ENCODE measurements at regions not wholly inside any gene's neighbourhood (a gene's known extent, or its start where the extent isn't known, plus 50 kb on each side); places are given as distances from the start of the nearest gene placed in this dataset.
"Not testable (repeated sequence)": the region's sequence is repeated elsewhere in the genome, so short reads cannot be mapped to it uniquely, and the experiment has no call there.

DNA sequence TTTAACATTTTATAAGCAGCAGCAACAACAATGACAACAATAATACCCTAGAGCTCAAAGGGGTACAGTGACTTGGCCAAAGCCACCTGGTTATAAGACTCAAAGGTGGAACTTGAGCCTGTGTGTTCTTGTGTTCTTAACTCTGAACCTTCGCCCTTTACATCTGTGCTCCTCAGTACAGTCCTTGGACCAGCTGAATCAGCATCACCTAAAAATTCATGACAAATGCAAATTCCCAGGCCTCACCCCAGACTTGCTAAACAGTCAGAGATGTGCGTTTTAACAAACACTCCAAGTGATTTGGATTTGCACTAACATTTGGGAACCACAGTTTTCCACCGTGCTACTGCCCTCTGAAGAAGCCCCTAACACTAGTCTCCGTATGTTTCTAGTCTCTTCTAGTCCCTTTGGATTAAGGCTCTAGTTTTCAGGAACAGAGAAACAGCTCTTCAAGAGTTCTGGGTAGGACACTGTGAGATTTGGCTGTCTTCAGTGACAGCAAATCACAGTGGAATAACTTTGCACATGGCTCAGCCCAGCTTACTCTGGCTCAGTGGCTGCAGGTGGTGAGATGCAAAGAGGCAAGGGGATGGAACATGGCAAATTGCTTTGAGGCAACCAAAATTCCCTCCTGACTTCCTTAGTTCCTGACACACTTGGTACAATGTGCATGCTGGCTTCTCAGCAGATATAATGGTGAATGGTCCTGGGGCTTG lies 151.0 kb upstream of the CDH11 start:
- no peak for DNase-seq (ENCODE audit: low spot score)

DNA sequence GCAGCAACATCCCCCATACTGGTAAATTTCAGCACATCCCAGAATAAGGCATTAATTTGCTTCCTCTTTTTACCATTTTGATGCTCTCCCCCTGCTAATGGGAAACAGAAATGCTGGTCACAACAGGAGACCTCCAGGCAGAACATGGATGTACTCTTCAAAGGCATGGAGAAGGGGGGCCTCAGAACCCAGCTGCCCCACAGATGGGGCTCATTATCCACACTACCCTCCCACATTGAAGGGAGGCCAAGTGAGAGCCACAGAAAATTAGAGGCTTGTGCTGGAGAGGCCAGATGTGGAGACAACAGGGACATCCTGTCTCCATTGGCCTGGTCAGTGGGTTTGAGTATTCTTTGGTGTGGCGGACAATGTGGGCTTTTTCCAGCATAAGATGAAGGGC lies 150.1 kb upstream of the CDH11 start:
- no peak for DNase-seq (ENCODE audit: low spot score)

DNA sequence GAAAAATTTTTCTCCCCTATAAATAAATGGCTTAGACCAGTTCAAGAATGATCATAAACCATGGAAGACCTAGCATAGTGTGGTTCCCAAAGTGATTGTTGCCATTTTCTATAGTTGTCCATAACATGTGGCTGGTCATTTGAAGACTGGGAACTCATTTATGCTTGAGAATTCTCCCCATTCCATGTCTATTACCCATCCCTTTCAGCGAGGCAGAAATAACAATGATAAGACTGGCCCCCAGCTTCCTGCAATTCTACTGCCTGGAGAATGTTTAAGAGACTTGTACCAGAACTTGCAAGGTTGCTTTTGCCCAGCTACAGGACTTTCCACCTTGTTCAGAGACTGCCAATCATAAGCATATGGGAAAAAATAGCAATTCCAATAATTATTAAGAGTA lies 146.5 kb upstream of the CDH11 start:
- no peak for DNase-seq (ENCODE audit: low spot score)

DNA sequence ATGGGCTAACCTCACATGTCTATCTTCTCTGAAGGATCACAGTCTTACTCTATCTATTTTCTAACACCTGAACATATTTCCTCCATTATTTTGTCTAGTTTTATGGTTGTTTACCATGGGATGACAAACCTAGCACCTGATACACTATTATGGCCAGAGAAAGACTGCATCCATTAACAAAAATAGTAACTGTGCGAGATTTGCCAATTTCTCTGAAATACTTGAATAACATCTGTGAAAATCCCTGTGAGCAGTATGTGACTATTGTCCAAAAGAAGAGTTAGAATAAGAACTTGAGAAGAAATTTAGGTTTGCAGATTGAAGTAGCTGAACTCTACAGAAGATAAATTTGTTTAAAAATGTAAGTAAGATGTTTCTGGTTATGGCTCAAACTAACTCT lies 142.0 kb upstream of the CDH11 start:
- DNase-seq (ENCODE audit: low spot score) = no peak

DNA sequence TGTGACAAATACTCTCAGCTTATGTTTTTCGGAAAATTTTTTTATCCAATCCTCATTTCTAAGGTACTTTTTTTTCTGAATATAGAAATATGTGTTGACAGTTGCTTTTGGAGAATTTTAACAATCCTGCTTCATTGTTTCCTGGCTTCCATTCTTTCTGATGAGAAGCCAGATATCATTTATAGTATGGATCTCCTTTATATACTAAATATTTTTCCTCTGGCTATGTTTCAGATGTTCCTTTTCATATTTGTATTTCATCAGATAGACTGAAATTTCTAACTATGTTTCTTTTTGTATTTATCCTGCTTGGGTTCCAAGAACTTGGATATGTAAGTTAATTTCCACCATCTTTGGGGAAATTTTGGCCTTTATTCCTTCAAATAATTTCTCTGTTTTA lies 138.9 kb upstream of the CDH11 start:
- DNase-seq (ENCODE audit: low spot score) = no peak

DNA sequence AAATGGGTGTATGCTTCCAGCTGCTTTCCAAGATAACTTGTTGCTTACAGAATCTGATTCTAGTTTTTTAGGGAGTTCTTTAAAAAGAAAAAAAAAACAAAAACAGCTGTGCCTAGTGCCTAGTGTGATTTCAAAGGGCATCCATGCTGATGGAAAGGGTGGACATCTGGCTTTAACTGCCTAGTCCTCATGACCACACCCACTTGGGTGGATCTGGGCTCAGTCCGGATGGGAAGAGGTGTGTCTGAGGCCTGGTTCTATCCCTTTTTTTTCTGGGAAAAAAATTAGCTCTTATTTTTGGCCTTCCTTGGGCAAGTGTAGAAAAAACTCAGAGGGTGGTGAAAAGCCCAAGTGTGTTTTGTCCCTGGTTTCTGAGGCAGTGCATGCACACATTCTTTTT lies 132.3 kb upstream of the CDH11 start:
- DNase-seq (ENCODE audit: low spot score) = no peak

DNA sequence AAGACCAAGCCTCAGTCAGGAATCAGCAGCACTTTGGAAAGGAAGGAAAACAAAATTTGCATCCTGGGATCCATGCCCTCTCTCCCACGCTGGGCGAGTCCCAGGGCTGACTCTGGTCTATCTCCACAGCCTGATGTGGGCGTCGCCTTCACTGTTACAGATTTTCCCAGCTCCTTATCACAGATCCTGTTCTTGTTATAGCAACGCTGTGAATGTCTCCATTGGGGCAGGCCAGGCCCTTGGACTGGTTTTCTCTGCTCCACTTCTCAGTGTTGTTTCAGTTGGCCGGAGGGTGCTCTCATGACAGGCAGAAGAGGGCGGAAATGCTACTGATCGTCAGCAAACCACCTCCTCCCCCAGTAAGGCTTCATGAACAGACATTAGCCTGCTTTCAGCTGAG lies 127.9 kb upstream of the CDH11 start:
- no peak for DNase-seq (ENCODE audit: low spot score)

DNA sequence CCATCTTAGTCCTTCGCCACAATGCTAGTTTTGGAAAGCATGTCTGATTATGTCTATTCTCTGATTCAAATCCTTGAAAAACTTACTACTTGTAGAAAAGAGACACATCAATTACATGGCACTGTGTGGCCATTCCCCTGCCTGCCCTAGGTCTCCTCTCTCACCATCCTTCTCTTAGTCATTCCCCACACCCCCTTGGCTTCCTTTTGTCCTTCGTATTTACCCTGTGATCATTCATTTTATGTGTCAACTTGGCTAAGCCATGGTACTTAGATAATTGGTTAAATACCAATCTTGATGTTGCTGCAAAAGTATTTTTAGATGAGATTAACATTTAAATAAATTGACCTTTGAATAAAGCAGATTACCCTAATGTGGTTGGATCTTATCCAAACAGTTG lies 122.9 kb upstream of the CDH11 start:
- no peak for DNase-seq (ENCODE audit: low spot score)

DNA sequence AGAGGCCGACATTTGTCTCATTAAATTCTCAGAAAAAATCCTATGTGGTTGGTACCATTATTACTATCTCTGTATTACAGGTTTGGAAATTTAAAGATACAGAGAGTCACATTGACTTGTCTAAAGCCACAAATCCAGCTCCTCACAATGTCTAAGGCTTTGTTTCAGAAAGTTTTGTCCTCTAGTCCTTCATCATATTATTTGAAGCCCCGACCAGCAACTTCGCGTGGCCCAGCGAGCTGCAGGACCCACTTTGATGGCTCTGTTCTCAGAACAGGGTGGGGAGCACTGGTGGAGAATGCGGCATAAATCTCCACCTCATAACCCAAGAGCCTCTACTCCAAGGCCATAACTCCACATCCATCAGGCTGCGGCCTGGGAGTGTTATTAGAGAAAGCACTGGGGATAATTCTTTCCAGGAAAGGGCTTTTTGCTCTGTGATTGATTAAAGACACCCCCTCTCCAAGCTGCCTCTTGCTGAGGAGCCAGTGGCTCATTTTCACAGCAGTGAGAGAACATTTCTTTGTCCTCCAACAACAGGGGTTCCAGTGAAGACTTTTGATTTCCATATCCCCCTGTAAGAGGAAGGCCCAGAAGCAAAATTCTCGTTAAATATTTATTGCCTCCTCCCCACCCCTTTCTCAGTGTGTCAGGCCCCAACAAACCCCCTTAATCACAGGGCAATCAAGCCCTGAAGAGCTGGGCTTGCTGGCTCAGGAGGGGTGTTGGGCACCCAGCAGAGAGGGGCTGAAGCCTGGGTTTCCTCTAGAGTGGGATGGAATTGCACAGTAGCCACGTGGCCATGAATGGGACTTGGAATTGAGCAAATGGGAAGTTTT lies 113.7 kb upstream of the CDH11 start:
- DNase-seq (ENCODE audit: low spot score) = peak; percentile 30

DNA sequence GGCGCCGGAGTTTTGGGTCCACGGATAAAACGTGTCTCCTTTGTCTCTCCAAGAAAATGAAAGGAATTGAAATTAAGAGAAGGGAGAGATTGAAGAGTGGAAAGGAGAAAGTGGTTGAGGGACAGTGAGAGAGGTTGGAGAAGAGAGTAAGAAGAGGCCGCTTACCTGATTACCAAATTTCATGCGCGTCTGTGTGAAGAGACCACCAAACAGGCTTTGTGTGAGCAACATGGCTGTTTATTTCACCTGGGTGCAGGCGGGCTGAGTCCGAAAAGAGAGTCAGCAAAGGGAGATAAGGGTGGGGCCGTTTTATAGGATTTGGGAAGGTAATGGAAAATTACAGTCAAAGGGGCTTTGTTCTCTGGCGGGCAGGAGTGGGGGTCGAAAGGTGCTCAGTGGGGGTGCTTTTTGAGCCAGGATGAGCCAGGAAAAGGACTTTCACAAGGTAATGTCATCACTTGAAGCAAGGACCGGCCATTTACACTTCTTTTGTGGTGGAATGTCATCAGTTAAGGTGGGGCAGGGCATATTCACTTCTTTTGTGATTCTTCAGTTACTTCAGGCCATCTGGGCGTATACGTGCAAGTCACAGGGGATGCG lies 113.0 kb upstream of the CDH11 start:
- DNase-seq (ENCODE audit: low spot score) = not testable (repeated sequence)

DNA sequence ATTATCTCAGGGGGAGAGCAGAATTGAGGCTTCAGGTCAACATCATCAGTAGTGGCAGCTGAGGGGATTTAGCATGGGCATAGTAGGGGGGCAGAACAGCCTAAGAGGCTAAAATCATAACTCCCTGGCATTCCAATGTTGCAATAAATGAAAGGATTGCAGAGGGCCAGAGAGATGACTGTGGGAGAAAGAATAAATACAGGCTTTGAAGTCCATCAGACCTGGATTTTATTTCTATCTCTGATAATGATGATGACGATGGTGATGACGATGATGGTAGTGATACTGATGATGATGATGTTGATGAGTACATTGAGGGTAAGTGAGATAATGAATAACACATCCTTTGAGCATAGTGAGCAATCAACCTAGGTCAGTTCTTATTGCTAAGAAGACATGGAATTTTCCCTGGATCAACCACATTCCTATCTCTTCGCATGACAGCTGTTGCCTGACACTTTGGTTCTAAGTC lies 107.4 kb upstream of the CDH11 start:
- DNase-seq (ENCODE audit: low spot score) = no peak

DNA sequence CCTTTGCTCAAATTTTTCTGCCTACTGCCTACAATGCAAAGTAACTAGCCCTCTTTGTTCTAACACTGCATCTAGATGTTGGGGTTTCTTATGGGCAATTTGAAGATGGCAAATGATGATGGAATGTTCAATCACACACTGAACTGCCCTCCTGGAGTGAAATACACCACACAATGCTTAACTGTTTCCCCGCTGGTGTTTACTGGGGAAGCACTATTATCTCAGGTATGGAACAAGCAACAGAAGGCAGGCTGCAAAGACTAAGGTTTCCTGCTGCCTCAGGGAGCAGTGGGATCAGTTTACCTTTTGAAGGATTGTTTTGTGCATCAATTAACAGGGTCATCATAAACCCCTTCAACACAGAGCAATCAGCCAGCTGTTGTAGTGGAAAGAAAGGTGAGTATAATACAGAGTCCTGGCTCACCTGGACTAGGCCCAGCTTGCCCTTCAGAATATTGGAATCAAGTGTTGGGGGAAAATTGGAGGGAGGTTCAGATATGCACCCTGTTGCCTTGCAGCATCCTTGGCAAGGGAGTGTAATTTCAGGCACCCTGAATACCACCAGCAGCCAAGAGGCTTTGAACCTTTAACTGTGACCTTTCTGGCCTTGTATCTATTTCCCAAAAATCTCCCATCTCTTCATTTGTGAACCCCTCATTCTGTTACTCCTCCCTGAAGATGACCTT lies 105.4 kb upstream of the CDH11 start:
- DNase-seq (ENCODE audit: low spot score) = no peak

DNA sequence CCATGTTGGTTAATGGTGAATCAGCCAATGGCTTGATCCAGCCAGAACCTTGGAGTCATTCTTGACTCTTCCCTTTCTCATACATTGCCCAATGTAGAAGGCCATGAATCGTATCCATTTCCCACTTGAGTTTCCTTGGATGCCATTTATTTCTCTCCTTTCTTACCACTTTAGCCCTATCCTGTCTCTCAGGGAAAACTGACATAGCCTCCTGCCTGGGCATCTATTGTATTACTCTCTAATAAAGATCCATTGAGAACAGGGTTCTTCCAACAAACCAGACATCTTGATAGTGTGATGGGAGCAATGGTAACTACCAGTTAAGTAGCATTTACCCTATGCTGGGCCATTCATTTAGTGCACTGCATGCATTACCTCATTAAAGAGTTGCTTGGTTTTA lies 104.2 kb upstream of the CDH11 start:
- no peak for DNase-seq (ENCODE audit: low spot score)

DNA sequence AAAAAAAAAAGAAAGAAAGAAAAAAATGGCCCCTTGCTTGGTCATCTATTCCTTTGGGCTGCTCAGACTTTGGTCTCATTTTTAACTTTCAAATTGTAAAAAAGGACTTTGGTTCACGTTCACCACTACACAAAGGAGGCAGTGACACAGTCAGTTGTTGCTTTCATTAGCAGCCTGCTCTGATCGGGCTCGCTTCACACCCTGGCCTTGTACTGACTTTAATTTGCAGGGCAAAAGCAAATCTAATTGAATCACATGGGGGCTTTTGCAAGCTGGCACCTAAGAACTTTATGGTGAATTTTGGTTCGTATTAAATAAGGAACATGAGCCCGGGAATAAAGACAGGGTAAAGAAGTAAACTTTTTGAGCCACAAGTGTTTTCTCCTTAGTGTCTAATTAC lies 103.6 kb upstream of the CDH11 start:
- DNase-seq (ENCODE audit: low spot score) = no peak

DNA sequence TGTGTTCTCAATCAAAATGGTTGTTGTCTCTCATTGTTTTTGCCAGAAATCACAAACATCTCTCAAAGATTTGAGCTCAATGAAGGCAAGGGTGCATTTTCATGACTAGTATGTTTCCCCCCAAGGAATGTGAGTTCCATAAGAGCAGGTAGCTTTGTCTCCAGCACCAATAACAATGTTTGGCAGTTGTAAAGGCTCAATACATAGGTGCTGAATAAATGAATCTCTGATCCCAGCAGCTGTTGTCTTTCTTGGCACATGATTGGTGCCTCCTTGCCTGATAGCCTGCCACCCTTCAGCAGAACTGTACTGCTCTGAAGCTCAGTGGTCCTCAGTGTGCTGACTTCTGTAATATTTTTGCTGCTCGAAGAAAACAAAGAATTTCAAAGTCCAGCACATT lies 103.1 kb upstream of the CDH11 start:
- no peak for DNase-seq (ENCODE audit: low spot score)

DNA sequence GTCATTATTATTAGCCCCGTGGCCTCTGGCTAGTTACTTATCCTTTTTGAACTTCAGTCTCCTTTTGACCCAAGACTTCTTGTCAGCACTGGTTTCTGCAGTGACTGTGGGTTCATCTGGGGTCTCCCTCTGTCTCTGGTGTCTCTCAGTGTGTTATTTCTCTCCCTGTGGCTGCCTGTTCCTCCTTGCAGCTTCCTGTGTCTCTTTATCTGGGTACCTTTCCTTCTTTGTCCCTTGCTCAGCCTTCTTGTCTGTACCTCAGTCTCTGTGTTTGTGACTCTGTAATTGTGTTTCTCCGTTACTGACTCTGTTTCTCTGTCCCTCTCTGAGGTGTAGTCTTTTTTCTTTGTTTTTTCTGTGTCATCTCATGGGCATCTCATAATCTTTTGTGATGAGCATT lies 102.6 kb upstream of the CDH11 start:
- DNase-seq (ENCODE audit: low spot score) = no peak

DNA sequence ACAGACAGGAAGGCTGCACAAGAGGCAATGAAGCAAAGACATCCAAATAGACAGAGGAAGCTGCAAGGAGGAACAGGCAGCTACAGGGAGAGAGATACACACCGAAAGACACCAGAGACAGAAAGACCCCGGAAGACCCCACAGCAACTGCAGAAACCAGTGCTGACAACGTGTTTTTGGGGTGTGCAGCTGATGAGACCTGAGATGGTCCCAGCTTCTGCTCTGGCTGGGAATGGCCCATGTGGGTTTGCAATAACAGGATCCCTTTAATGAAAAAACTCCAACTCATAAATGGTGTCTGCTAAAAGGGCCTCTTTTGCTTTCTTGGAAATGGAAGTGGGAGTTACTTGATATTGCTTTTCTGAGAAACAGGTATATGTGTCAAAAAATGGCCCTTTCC lies 101.5 kb upstream of the CDH11 start:
- no peak for DNase-seq (ENCODE audit: low spot score)

DNA sequence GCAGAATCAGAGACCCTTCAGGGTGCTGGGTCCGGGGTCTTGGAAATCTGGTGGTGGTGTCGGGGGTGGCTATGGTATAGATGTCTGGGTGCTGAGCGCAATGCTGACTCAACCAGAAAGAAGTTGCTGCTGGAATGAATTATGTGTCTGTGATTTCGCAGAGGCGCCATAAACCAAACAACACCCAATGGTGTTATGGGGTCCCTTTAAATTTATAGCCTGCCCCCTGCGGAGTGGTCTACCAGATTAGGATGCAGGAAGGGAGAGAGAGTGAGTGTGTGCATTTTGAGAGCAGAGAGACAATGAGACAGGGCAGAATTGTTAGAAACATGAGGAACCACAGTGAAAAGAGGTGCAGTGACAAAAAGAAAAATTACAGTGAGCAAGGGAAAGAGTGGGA lies 100.7 kb upstream of the CDH11 start:
- DNase-seq (ENCODE audit: low spot score) = no peak

DNA sequence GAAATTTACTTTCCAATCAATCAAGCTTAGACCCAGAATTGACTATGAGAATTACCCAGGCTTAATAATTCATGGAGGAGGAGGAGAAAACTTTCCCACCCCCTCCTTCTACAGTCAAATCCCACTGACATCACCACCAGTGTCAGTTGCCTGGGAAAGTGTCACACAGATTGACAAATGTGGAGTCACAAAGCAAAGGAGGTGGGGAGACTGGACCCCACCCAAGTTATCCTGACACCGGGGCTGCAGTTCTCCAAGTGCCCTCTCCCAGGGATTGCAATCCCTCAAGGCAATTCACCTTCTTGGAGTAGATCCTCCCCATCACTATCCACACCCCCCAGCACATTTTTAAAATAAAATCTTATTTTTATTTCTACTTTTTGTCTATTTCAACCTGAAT lies 100.2 kb upstream of the CDH11 start:
- DNase-seq (ENCODE audit: low spot score) = no peak

DNA sequence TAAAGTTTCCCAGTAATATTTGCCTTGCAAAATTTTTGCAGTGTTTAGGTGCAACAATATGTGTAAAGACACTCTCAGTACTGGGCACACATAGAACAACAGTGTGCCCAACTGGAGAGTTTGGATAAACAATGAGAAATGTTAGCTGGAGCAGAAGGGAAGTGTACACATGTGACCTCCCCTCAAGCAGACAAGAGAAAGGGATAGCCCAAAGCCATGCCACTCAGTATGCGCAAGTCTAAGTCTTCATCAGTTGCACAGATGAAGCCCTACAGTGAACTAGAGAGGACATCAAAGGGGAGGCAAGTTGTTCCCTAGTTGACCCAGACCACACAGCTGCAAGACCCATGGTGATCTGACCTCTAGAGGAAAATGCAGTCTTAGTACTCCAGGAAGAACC lies 97.9 kb upstream of the CDH11 start:
- DNase-seq (ENCODE audit: low spot score) = no peak

DNA sequence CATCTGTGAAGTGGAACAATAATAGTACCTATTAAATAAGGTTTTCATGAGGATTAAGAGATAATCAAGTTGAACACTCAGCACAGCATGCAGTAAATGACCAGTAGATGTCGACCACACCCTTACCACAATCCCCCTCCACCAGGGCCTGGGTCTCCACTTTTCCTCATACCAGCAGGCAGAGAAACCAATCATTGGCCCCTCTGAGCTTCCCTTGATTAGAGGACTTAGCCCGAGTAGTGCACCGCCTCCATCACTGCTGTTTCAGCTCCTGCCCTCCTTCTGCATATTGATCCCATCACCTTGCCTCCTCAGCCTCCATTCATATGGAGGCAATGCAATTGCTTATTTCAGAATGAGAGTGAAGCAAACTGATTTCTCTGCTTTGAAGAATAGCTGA lies 96.5 kb upstream of the CDH11 start:
- no peak for DNase-seq (ENCODE audit: low spot score)

DNA sequence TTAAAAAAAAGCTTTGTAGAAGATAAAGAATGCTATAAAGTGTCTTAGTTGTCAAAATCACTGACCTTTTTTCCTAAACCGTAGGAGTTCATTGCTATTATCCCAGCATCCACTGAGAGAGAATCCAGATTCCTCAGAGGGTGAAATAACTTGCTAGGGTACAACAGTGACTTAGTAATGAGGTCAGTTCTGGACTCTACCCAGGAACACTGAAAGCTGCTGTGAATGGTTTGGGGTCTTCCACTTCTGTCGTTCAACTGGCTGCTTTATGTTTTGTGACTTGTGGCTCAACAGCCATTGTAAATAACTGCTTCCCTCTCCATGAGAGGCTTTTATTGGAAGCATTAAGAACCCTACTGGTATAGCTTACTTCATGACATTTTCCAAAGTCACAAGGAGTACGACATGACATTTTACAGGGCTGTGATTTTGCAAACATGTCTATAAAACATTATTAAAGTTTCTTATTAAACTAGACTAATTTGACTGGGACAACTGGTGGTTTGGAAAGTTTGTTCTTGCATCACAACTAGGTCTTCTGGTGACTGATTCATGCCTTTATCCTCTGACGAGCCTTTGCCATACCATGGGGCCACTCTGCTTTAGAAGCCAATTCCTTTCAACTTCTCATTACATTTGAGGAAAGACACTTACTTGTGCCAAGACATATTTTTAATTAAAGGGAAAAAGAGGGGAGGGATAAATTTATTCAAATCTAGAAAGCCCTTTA lies 92.2 kb upstream of the CDH11 start:
- DNase-seq (ENCODE audit: low spot score) = no peak
